GM21717 (cell line): ENCODE measurements at regions not wholly inside any gene's neighbourhood (a gene's known extent, or its start where the extent isn't known, plus 50 kb on each side); places are given as distances from the start of the nearest gene placed in this dataset.

Source experiments
- ATAC-seq: cut with Tn5 transposase; IDR thresholded peaks from one replicate; pipeline ENCODE4 v1.9.1; 2021; ENCODE audit warnings: mild to moderate bottlenecking, moderate library complexity; ENCODE audit not compliant: unreplicated experiment

DNA sequence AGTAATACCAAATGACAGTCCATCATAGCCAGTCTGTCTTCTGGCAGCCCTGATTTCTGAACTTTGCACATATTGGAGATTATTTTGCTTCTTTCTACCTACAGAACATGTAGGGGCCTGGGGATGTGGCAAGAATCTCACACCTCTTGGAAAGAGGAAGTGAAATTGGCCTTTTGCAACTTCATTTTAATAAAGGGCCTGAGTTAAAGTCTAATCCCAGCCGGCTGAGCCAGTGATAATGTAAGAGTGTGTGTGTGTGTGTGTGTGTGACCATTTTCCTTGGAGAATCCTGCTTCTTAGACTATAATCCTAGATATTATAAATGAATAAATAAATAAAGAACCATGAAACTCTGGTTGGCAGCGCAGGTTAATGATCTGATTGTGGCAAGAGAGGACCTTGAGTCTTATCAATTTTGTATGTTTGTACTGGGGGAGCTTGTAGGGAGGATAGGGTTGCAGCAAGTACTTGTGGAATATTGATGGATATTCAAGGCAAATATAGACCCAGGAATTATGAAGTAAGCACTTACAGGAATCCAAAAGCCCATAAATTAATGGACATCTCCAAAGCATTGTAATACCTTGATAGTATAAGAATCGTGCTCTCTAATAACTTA is 233.2 kb upstream of the AMIGO2 start:
- peak; percentile 91 for ATAC-seq

DNA sequence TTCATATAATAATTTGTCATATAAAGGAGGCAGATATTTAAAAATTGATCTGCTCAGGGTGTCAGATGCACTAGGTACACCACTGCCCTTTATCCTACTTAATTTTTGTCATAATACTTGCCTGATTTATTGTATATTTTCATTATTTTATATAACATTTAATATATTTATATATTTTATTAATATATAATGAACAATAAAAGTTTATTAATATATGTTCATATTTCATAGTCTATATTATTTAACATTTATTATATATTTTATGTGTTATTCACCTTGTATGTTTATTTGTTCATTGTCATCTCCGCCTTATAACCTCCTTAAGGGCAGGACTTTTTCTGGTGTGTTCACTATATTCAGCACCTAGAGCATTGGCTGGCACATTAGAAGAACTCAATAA is 232.4 kb upstream of the AMIGO2 start:
- ATAC-seq, result no peak

DNA sequence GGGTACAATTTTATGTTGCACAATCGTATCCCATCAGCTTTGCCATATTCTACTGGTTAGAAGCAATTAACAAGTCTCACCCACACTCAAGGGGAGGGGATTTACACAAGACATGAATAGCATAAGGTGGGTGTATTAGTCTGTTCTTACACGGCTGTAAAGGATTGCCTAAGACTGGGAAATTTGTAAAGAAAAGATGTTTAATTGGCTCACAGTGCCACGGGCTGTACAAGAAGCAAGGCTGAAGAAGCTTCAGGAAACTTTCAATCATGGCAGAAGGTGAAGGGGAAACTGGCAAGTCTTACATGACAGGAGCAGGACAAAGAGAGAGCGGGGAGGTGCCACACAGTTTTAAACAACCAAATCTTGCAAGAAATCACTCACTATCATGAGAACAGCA is 231.8 kb upstream of the AMIGO2 start:
- no peak for ATAC-seq

DNA sequence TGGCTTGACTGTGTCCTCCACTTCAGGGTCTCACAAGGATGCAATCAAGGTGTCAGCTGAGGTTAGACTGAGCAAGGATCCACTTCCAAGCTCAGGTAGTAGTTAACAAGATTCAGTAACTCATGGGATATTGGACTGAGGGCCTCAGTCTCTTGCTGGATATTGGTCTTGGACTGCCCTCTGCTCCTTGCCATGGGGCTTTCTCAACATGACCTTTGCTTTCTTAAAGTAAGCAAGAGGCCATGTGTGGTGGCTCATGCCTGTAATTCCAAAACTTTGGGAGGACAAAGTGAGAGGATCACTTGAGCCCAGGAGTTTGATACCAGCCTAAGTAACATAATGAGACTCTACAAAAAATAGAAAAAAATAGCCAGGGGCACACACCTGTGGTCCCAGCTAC is 231.3 kb upstream of the AMIGO2 start:
- no peak for ATAC-seq

DNA sequence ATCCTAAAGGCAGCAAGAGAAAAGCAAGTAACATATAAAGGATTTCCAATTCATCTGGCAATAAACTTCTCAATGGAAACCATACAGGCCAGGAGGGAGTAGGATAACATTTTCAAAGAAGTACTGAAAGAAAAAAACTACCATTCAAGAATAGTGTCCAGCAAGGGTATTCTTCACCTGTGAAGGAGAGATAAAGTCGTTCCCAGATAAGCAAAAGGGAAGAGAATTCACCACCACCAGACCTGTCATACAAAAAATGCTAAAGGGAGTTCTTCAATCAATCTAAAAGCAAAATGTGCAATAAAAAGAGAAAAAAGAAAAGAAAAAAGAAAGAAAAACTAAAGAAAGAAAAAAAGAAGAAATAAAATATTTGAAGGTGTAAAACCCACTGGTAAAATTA is 228.9 kb upstream of the AMIGO2 start:
- no peak for ATAC-seq

DNA sequence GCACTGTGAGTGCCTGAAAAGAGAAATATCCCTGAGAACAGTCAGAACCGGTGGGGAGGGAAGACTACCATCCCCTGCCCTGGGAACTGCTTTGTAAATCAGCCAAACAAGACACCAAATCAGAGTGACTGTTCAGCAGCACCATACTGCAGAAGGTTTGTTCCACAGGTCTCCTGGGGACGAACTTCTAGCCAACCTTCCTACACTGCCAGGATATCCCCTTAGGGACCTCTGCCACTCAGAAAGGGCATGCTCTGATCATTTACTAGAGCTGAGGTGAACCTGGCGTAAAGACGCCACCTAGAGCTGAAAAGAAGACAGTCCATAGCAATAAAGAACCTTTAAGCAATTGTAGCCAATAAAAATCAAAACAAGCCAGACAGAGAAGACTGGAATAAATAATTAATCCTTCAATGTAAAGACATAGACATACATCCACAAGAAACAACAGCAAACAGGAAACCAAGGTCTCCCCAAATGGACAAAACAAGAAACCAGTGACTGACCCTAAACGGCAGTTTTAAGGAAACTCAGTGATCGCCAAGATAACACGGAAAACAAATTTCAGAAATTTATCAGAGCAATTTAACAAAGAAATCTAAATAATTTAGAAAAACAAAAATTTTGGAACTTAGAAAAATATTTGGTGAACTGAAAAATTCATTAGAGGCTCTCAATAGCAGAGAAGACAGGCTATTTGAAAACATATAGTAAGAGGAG is 228.1 kb upstream of the AMIGO2 start:
- ATAC-seq, result peak; percentile 75

DNA sequence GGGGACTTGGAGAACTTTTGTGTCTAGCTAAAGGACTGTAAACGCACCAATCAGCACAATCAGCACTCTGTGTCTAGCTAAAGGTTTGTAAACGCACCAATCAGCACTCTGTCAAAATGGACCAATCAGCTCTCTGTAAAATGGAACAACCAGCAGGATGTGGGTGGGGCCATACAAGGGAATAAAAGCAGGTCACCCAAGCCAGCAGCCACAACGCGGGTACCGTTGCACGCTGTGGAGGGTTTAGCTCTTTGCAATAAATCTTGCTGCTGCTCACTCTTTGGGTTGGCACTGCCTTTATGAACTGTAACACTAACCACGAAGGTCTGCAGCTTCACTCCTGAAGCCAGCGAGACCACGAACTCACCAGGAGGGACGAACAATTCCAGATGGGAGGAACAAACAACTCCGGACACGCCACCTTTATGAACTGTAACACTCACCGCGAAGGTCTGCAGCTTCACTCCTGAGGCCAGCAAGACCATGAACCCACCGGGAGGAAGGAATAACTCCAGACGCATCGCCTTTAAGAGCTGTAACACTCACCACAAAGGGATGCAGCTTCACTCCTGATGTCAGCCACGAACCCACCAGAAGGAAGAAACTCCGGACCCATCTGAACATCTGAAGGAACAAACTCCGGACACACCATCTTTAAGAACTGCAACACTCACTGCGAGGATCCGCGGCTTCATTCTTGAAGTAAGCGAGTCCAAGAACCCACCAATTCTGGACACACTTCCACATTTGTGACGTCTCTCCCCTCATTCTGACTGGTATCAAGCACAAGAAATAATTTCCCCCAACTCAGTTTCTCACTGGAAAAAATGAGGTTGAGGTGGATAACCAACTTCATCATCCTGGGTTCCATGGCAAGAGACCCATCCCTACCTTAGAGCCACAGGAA is 227.3 kb upstream of the AMIGO2 start:
- peak; percentile 25 for ATAC-seq

DNA sequence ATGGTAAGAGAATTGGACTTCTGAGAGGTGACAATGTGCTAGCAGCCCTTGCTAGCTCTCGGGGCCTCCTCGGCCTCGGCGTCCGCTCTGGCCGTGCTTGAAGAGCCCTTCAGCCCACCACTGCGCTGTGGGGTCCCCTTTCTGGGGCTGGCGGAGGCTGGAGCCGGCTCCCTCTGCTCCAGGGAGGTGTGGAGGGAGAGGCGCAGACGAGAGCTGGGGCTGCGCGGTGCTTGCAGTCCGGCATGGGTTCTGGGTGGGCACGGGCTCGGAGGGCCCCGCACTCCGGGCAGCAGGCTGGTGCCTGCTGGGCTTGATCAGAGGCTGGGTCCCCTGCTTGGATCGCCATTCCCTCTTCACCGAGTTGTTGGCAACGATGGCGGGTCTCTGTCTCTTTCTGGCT is 226.4 kb upstream of the AMIGO2 start:
- no peak for ATAC-seq

DNA sequence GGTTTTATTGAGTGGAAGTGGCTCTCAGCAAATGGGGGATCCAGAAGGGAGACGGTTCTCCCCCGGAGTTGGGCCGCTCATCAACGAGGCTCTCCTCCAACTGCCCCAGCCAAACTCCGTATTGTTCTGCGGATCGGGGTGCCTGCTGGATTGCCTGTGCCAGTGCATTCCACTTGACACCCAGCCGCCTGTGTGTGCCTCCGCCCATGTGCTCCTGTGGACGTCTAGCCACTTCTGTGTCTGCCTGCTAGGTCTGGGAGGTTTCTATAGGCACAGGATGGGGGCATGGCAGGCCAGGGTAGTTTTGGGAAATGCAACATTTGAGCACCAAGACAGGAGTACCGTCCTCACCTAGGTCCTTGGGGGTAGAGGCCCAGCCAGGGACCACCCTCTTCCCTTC is 225.7 kb upstream of the AMIGO2 start:
- no peak for ATAC-seq

DNA sequence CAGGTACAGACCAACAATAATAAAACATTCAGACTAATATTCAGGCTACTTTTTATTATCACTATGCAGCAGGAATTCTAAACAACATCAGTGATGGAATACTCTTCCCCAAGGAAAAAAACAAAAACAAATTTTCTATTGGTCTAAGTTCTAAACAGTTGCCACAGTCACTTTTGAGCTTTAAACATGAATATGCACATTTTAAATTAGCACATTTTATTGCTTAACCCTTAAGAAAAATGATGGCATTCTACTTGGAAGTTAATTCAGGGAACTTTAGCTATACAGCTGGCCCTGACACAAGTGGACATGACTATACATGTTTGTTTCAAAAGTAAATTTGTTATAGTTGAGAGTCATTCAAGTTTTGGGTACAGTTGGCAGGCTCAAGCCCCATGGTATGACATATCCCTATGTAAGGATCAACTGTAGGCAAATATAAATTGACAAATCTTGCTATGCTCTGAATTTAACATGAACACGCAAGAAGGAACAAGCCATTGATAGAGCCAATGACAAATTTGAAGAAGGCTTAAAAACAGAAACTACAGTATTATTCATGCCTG is 224.3 kb upstream of the AMIGO2 start:
- ATAC-seq, result no peak

DNA sequence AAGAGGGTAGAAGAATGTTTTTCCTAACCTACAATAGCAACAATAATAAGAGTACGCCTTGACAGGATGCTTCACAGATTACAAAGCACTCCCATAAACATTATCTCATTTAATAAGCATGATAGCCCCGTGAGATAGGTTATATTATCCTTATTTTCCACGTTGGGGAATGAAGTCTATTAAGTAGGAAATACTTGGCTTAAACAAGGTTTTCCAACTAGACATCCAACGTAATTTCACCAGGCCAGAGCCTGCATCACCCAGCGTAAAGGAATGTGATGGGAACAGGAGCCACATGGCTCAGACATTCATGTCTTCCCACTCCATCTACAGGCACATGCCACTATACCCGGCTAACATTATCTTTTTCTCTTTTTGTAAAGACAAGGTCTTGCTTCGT is 223.4 kb upstream of the AMIGO2 start:
- no peak for ATAC-seq

DNA sequence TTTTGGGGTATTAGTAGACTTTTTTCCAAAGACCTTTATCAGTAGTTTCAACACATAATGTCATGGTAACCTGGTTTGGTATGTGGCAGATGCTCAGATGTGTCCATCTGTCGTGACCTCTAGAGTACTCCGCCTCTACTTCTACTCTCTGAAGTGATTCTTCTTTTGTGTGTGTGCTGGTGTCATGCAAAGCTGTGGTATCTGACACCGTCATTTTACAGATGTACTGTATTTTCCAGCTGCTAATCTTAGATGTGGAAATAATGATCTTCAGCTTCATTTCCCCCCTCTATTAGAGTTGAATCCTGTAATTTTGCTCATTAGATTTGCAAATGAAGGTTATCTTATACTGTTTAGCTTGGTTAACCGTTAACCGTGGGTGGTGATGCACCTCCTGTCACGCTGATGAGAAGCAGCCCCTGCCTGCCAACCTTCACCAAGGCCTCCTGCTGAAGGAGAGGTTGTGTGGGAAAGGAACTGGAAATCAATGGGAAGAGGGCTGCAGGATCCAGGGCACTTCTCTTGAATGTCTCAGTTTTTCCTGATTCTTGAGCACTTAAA is 222.4 kb upstream of the AMIGO2 start:
- no peak for ATAC-seq

DNA sequence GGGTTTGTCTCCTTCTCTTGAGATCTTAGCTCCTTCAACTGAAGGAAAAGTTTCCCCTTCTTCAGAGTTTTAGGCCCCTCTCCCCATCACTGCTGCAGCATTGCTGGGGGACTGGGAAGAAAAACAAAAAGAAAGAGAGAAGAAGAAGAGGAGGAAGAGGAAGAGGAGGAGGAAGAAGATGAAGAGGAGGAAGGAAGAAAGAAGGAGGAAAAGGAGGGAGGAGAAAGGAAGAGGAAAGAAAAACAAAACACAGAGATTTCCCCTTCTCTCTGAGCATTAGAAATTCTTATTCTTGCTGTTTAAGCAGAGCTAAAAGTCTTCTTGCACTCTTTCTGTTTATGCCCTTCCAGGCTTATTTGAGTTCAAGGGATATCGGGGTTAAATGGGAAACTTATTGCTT is 219.8 kb upstream of the AMIGO2 start:
- ATAC-seq, result no peak

DNA sequence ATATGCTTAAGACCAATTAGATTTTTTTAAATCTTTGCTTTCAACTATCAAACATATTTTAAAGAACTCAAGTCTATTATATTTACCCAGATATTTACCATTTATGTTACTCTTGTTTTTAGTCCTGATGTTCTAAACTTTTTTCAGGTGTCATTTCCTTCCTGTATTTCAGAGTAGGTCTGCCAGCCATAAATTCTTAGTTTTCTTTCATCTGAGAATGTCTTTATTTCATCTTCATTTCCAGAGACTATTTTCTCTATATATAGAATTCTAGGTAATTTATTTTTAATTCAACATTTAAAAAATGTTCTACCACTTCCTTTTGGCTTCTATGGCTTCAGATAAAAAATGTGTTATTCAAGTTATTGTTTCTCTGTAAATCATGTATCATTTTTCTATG is 218.2 kb upstream of the AMIGO2 start:
- ATAC-seq, result no peak

DNA sequence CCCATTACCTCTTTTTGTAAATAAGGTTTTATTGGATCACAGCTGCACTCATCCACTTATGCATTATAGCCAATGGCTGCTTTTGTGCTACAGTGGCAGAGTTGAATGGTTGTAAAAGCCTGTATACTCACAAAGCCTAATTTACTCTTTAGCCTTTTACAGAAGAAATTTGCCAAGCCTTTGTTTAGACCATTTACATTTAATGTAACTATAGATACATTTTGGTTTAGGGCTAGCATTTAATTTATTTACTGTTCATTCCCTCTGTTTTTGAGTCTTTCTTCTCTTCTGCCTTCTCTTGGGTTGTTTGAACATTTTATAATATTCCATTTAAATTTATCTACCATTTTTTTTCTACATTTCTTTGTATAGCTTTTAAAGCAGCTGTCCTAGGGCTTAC is 217.1 kb upstream of the AMIGO2 start:
- no peak for ATAC-seq

DNA sequence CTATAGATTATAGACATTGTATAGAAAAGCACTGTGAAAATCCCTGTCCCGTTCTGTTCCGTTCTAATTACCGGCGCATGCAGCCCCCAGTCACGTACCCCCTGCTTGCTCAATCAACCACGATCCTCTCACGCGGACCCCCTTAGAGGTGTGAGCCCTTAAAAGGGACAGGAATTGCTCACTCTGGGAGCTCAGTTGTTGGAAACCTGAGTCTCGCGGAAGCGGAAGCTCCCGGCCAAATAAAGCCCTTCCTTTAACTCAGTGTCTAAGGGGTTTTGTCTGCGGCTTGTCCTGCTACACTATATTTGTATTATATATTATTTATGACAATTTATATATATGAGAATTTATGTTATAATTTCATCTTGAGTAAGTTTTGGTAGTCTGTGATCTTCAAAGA is 213.6 kb upstream of the AMIGO2 start:
- no peak for ATAC-seq

DNA sequence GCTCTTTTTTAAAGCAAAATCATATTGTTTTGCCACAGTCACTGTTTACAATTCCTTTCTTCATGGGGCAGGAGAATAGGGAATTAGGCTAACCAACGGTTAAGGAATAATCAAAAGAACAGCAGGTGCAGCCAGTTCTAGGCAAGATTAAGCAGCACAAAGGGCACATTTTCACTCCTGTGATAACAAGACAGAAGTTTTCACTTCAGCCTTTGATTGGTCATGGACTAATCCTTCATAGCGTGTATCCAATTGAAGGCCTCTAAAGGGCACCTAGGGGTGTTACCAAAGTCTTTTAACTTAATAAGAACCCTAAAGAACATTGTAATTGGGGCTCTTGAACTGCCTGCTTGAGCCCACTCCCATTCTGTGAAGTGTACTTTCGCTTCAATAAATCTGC is 206.9 kb upstream of the AMIGO2 start:
- ATAC-seq, result no peak
